ENCODE measurements at regions not wholly inside any gene's neighbourhood (a gene's known extent, or its start where the extent isn't known, plus 50 kb on each side); places are given as distances from the start of the nearest gene placed in this dataset.

GRCh38 chr17:72244494-72244893, 123.7 kb downstream of the SOX9 start:
- intact Hi-C loops (cut with DNase I) = no loop called here
- Histone ChIP-seq H3K27ac (no peak overlapping the region), H3K36me3 (no peaks in the 10 kb centered on the region), H3K4me1 (no peaks in the 10 kb centered on the region), H3K9me3 (peaks cover 0 to 16% (median 3%) of the 10 kb centered on the region in 12 donors), H3K27me3 (no peaks in the 10 kb centered on the region), H3K4me3 (no peak overlapping the region)
- TF ChIP-seq POLR2A (IDR thresholded peaks at IDR 0.05) (no peak), CTCF (IDR thresholded peaks at IDR 0.05) (no peak)
- 76 to 84% (median 81%) methylated on average over 4 of the region's 4 CpGs for WGBS, 4 donors
- no peak for ATAC-seq
- DNase-seq = no peak

GRCh38 chr17:72244956-72245355, 124.1 kb downstream of the SOX9 start:
- Histone ChIP-seq H3K4me3 (no peak overlapping the region), H3K27ac (no peak overlapping the region), H3K4me1 (no peaks in the 10 kb centered on the region), H3K9me3 (peaks cover 0 to 16% (median 3%) of the 10 kb centered on the region in 12 donors), H3K27me3 (no peaks in the 10 kb centered on the region), H3K36me3 (no peaks in the 10 kb centered on the region)
- DNase-seq = no peak
- TF ChIP-seq POLR2A (IDR thresholded peaks at IDR 0.05) = no peak
- TF ChIP-seq CTCF (IDR thresholded peaks at IDR 0.05) = no peak
- ATAC-seq = no peak
- intact Hi-C loops (cut with DNase I) = no loop called here
- WGBS, 4 donors = 70 to 88% (median 75%) methylated on average over 2 of the region's 2 CpGs

- no peaks in the 10 kb centered on the region for H3K36me3 ChIP-seq
- ATAC-seq (no peak), DNase-seq (no peak)
- no peak overlapping the region for H3K27ac ChIP-seq
- H3K9me3 ChIP-seq = peaks cover 0 to 8% (median 0%) of the 10 kb centered on the region in 12 donors
- no peaks in the 10 kb centered on the region for H3K4me1 ChIP-seq
- 61 to 67% (median 65%) methylated on average over 4 to 5 of the region's 5 CpGs for WGBS, 4 donors
- peaks cover 0 to 4% (median 0%) of the 10 kb centered on the region in 9 donors for H3K27me3 ChIP-seq
- H3K4me3 ChIP-seq = no peak overlapping the region
- intact Hi-C loops (cut with DNase I) = no loop called here
- TF ChIP-seq POLR2A (IDR thresholded peaks at IDR 0.05) = no peak
- no peak for TF ChIP-seq CTCF (IDR thresholded peaks at IDR 0.05)
These were observed 128.6 kb downstream of the SOX9 start for GRCh38 chr17:72249441-72249840.

- 69 to 80% (median 79%) methylated on average over 1 of the region's 1 CpG for WGBS, 4 donors
- H3K36me3 ChIP-seq = no peaks in the 10 kb centered on the region
- ATAC-seq = no peak
These were observed 129.4 kb downstream of the SOX9 start for GRCh38 chr17:72250206-72250605.

More at GRCh38 chr17:72250206-72250605, 129.4 kb downstream of the SOX9 start:
- H3K4me1 ChIP-seq = no peaks in the 10 kb centered on the region
- no peak for DNase-seq
- H3K27ac ChIP-seq = no peak overlapping the region
- intact Hi-C loops (cut with DNase I) = no loop called here
- peaks cover 0 to 4% (median 0%) of the 10 kb centered on the region in 9 donors for H3K27me3 ChIP-seq
- no peak overlapping the region for H3K4me3 ChIP-seq
- peaks cover 0 to 8% (median 0%) of the 10 kb centered on the region in 12 donors for H3K9me3 ChIP-seq
- TF ChIP-seq POLR2A (IDR thresholded peaks at IDR 0.05) = no peak
- TF ChIP-seq CTCF (IDR thresholded peaks at IDR 0.05) = no peak

Measured in heart left ventricle (tissue), 16 donors.